Limb (tissue), 2 donors: ENCODE measurements at regions not wholly inside any gene's neighbourhood (a gene's known extent, or its start where the extent isn't known, plus 50 kb on each side); places are given as distances from the start of the nearest gene placed in this dataset.

ENCODE experiments used
- DNase-seq, 2 donors: peaks; one replicate each; pipeline ENCODE4 v3.0.0-alpha.2; 2016; ENCODE audit errors: extremely low spot score in 2 of 2

DNA sequence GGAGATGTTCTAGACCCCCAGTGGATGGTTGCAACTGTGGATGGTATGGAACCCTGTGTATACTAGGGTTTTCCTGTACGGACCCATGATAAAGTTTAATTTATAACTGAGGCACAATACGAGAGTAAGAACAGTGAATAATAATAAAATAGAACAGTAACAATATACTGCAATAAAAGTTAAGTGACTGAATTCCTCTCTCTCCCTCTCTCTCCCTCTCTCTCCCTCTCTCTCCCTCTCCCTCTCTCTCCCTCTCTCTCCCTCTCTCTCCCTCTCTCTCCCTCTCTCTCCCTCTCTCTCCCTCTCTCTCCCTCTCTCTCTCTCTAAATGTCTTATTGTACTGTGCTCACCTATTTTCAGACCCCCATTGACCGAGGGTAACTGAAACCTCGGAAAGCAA, 291.0 kb downstream of the IRF8 start:
- DNase-seq = no peak

DNA sequence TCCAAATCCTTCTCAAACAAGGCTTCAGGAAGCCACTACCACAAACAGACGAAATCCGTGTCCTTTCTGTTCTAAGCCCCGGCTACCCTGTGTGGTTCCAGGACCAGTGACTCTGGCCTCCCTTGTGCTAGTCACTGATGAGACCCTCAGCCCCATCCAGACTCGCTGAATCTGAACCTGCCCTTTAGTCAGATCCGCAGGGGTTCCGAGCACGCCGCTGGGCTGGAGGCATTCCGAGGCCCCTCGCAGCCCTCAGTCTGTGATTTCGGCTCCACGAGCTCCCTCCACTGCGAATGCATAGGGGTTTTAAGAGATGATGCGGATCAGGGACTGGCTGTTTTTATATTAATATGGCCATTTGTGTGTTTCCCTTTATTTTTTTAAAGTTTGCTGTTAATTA, 292.7 kb downstream of the IRF8 start:
- no peak for DNase-seq

DNA sequence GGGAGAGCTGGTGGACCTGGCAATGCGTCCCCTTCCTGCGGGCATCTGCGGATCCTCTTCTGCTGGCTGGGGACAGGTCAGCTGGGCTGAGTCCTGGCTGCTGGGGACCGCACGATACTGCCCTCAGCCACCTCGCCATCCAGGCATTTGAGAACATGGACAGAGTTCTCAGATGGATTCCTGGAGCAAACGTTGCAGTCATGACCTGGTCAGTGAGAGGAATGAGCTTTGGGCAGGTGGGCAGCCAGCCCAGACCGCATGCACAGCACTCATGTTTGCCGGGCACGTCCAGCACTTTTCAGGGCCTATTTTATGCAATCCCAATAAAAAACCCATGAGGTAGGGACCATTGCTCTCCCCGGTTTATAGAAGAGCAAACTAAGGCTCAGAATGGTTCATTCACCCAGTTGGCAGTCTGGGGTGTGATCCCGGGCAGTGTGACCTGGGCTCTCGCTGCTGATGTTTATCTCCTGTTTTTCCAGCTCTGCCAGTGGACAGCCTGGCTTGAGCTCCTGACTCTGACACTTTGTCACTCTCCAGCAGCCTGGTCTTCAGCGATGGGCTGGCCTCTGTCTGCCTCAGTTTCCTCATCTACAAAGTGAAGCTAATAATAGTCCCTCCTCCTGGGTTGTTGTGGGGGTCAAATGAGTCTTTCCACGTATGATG, 294.7 kb downstream of the IRF8 start:
- no peak for DNase-seq

GRCh38 chr16:86195863-86196630, 297.1 kb downstream of the IRF8 start:
- DNase-seq = no peak

- DNase-seq = no peak
These were observed 297.9 kb downstream of the IRF8 start for GRCh38 chr16:86196687-86197391.

- peak in 1 of 2 donors; percentile 50 for DNase-seq
These were observed 299.5 kb downstream of the IRF8 start for GRCh38 chr16:86198206-86199118.

- DNase-seq = no peak
These were observed 300.2 kb downstream of the IRF8 start for GRCh38 chr16:86199182-86199581.

- no peak for DNase-seq
These were observed 301.1 kb downstream of the IRF8 start for GRCh38 chr16:86199871-86200695.

- no peak for DNase-seq
These were observed 301.8 kb downstream of the IRF8 start for GRCh38 chr16:86200722-86201121.

DNA sequence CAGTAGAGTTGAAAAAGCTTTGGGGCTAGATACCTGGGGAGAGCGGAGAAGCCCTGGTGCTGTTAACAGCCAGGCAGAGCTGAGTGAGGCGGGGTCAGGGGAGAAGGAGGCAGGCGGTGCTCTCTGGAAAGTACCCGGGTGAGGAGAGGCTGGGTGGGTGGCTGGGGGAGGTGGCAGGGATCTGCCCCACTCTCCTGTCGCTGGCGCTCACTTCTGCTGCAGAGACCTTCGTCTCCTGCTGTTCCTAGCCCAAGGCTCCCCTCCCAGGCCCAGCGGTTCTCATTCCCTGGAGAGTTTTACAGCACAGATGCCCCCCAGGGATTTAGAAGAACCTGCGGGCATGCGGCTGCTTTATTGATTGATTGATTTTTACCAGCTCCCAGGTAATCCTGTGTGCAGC, 302.8 kb downstream of the IRF8 start:
- DNase-seq = no peak

DNA sequence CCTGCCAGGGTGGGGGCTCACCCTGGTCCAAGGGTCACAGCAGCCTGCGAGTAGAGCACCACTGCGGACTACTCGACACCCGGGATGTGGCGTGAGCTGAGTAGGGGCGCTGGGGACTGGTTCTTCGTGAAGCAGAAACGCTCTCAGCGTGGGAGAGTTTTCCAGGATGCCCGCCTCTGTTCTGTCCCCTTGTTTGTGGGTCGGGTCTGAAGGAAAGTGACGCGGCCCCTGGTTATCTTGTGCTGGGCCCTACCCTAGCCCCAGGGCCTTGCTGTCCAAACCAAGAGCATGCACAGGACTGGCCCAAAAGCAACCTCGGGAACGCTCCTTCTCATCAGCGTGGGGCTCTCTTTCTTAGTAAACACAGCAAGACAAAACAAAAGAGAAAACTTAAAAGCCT, 303.3 kb downstream of the IRF8 start:
- no peak for DNase-seq

GRCh38 chr16:86202760-86203426, 303.9 kb downstream of the IRF8 start:
- no peak for DNase-seq

- DNase-seq = no peak
These were observed 304.8 kb downstream of the IRF8 start for GRCh38 chr16:86203557-86204275.

DNA sequence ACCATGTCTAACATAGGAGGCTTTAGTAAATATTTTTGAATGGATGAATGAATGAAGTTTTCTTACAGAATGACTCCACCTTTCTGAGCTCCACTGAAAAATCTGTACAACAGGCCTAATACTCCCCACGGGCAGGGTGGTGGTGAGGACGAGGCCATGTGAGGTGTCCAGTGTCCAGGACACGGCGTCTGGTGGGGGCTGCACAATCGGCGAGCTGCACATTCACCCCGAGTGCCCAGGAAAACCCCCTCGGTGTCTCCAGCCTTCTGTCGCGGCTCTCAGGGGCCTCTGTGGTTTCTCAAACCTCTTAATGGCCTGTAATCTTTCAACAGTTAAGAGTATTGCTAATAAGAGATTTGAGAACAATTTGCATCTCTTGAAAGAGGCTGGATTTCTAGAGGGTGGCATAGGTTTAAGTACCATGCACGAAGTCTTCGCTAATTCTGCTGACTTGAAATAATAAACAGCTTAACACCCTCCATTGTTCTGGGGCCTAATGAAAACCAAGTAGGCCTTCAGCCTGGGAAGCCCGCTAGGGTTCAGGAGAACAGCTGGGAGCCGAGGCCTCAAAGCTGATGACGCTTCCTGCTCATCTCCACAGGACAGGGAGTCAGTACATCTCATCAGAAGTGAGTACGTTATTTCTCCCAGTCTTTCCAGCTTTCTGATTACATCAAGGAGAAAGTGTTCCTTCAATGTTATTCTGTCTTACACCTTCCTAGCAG, 304.6 kb upstream of the FOXF1 start:
- no peak for DNase-seq

- no peak for DNase-seq
These were observed 303.0 kb upstream of the FOXF1 start for GRCh38 chr16:86207350-86207749.

- DNase-seq = no peak
These were observed 301.1 kb upstream of the FOXF1 start for GRCh38 chr16:86209202-86209601.

- no peak for DNase-seq
These were observed 299.7 kb upstream of the FOXF1 start for GRCh38 chr16:86210403-86211193.

DNA sequence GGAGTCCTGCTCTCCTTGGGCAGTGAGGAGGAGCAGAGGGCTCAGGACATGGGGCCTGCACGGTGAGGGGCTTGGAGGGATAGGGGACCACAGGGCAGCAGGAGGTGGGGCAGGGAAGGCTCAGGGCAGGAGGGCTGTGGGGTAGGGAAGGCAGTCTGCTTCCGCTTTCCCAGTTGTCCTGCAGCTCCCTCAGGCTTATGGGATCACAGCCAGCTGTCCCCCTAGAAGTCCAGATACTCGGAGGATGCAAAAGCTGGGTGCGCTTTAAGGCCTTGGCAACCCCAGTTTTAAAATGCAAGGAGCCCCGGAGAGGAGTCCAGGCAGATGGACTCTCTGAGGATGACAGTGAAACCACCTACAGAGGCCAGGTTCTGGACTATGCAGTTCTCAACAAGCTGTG, 299.1 kb upstream of the FOXF1 start:
- DNase-seq = no peak
